Cardiac fibroblast (primary cell): ENCODE measurements at regions not wholly inside any gene's neighbourhood (a gene's known extent, or its start where the extent isn't known, plus 50 kb on each side); places are given as distances from the start of the nearest gene placed in this dataset.

Experiments
- DNase-seq, 2 donors: peaks; one replicate each; pipeline versions ENCODE4 v3.0.0 to v3.0.0-alpha.2; 2010; ENCODE audit warnings: low read depth in 2 of 2
- H3K4me3 ChIP-seq, 2 donors: replicated peaks in 1 of 2; 1 replicate in 1 of 2; 2 replicates in 1 of 2; pipeline ENCODE4 v1.5.1; 2011; ENCODE audit warnings: low read depth in 2 of 2, low read length in 2 of 2, mild to moderate bottlenecking in 2 of 2, moderate library complexity in 1 of 2
- TF ChIP-seq, protein P1 (sequence below): IDR thresholded peaks from one replicate; pipeline ENCODE4 v1.5.1; 2011; ENCODE audit warnings: low read depth, mild to moderate bottlenecking, low read length, inconsistent platforms

DNA sequence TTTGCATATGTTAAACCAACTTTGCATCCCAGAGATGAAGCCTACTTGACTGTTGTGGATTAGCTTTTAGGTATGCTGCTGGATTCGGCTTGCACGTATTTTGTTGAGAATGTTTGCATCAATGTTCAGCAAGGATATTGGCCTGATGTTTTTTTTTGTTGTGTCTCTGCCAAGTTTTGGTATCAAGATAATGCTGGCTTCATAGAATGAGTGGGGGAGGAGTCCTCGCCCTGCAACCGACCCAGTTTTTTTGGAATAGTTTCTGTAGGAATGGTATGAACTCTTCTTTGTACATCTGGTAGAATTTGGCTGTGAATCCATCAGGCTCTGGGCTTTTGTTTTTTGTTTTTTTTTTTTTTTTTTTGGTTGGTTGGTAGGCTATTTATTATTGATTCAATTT is 147.9 kb downstream of the AHR start:
- TF ChIP-seq, protein P1, sequence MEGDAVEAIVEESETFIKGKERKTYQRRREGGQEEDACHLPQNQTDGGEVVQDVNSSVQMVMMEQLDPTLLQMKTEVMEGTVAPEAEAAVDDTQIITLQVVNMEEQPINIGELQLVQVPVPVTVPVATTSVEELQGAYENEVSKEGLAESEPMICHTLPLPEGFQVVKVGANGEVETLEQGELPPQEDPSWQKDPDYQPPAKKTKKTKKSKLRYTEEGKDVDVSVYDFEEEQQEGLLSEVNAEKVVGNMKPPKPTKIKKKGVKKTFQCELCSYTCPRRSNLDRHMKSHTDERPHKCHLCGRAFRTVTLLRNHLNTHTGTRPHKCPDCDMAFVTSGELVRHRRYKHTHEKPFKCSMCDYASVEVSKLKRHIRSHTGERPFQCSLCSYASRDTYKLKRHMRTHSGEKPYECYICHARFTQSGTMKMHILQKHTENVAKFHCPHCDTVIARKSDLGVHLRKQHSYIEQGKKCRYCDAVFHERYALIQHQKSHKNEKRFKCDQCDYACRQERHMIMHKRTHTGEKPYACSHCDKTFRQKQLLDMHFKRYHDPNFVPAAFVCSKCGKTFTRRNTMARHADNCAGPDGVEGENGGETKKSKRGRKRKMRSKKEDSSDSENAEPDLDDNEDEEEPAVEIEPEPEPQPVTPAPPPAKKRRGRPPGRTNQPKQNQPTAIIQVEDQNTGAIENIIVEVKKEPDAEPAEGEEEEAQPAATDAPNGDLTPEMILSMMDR, result no peak

DNA sequence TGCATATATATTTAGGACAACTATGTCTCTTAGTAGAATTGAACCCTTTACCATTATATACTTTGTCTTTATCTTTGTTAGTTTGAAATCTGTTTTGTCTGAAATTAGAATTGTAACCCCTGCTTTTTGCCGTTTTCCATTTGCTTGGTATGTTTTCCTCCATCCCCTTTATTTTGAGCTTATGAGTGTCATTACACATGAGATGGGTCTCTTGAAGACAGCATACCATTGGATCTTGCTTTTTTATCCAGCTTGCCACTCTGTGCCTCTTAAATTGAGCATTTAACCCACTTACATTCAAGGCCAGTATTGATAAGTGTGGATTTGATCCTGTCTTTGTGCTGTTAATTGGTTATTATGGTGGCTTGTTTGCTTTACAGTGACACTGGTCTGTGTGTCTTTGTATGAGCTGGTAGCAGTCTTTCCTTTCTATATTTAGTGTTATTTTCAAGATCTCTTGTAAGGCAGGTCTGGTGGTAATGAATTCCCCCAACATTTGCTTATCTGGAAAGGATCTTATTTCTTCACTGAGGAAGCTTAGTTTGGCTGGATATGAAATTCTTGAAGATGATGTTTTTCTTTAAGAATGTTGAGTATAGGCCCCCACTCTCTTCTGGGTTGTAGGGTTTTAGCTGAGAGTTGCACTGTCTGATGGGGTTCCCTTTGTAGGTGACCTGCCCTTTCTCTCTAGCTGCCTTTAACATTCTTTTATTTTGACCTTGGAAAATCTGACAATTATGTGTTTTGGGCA is 149.5 kb downstream of the AHR start:
- TF ChIP-seq, protein P1, result no peak
- peak in 1 of 2 donors; percentile 30 for DNase-seq
- H3K4me3 ChIP-seq, result no peak overlapping the region

More for the DNA sequence above, 147.9 kb downstream of the AHR start:
- DNase-seq, result peak in 1 of 2 donors; percentile 56
- H3K4me3 ChIP-seq, result no peak overlapping the region

DNA sequence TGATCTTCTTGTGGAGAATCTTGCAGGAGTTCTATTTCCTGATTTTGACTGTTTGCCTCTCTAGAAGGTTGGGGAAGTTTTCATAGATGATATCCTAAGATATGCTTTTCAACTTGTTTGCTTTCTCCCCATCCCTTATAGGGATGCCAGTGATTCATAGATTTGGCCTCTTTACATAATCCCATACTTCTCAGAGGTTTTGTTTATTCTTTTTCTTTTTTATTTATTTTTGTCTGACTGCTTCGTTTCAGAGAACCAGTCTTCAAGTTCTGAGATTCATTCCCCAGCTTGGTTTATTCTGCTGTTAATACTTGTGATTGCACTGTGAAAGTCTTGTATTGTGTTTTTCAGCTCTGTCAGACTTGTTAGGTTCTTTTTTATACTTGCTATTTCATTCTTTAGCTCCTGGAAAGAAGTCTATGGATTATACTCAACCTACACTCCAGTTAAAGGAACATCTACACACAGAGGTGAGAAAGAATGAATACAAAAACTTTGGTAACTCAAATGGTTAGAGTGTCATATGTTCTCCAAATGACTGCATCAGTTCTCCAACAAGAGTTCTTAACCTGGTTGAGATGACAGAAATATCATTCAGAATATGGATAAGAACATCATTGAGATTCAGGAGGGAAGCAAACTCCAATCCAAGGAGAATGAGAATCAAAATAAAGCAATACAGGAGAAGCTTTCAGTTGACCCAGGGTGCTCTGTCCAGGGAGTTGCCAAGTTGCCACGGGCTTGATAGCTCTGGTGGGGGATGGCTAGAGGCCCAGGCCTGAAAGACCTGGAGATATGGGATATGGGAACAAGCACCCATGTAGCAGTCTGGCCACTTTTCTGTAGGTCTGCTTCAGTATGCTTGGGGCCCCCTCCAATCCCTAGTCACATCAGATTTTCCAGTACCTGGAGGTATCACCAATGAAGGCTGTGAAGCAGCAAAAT is 150.3 kb downstream of the AHR start:
- TF ChIP-seq, protein P1, result no peak
- H3K4me3 ChIP-seq, result no peak overlapping the region
- peak in 1 of 2 donors; percentile 29 for DNase-seq

DNA sequence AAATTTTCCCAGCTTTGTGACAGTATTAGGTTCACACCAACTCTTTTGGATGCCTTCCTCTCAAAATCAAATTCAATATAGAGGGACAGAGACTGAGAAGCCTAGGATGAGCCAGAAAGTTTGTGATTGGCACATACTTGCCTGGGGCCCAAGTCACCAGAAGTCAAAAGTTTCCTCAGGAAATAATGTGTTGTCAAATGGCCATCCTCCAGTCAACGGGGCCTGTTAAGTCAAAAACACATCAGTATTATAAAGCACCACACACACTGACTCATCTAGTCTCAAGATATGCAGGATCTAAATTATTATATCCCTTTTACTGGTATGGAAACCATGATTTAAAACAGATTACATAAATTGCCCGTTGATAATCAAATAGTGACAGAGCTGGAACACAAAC is 158.1 kb downstream of the AHR start:
- peak; percentile 17 to 26 for DNase-seq
- no peak overlapping the region for H3K4me3 ChIP-seq
- TF ChIP-seq, protein P1, result no peak

DNA sequence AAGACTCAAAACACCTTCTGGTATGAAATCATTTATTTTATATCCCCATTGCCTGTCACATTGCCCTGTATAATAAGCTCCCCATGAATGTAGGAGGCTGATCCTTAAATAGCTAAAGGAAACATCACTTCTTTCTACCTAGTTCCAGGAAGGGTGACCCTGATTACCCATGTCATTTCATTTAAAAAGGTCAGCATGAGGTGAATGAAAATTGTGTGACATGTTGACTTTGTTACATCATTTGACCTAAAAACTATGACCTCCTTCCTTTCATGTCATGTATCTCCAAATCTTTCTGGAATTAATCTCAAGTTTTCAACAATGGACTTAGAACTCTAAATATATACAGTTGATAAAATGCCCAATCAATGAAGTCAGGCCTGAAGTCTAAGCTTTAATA is 161.5 kb downstream of the AHR start:
- TF ChIP-seq, protein P1, result no peak
- H3K4me3 ChIP-seq, result no peak overlapping the region
- DNase-seq, result no peak

DNA sequence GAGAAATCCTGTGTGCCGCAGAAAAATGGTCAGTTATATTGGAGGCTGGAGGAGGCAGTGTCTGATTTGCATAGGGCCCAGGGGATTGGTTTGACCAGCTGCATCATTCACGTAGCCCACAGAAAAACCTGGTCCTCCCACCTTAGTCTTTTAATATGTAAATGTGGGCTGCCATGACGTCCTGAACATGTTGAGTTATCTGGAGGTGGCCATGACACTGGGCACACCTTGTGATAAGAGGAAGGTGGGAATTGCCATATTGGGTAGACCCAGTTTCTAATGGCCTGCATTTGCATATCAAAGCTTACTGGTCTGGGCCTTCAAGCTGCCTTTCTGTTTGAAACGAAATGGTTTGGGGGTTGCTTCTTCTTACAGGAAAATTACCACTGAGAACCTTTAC is 162.2 kb downstream of the AHR start:
- DNase-seq, result no peak
- TF ChIP-seq, protein P1, result no peak
- no peak overlapping the region for H3K4me3 ChIP-seq
